Chondrocyte (in vitro differentiated cells): ENCODE measurements at regions not wholly inside any gene's neighbourhood (a gene's known extent, or its start where the extent isn't known, plus 50 kb on each side); places are given as distances from the start of the nearest gene placed in this dataset.
"Not testable (repeated sequence)": the region's sequence is repeated elsewhere in the genome, so short reads cannot be mapped to it uniquely, and the experiment has no call there.

ENCODE experiments used
- DNase-seq: peaks from one replicate; pipeline ENCODE4 v3.0.0; 2021; ENCODE audit warnings: mixed read lengths, low spot score
- H3K27ac Mint-ChIP-seq: one replicate; pipeline ENCODE4 v1.8.0; 2021; ENCODE audit warnings: mild to moderate bottlenecking, moderate library complexity, mixed read lengths; ENCODE audit not compliant: unreplicated experiment
- H3K27me3 Mint-ChIP-seq: 2 replicates; pipeline ENCODE4 v1.8.0; 2021; ENCODE audit warnings: low read depth, mixed read lengths
- H3K36me3 Mint-ChIP-seq: 2 replicates; pipeline ENCODE4 v1.8.0; 2021; ENCODE audit warnings: low read depth, mixed read lengths
- H3K4me1 Mint-ChIP-seq: 2 replicates; pipeline ENCODE4 v1.8.0; 2021; ENCODE audit warnings: low read depth, mild to moderate bottlenecking, mixed read lengths
- H3K4me3 Mint-ChIP-seq: one replicate; pipeline ENCODE4 v1.8.0; 2021; ENCODE audit warnings: mild to moderate bottlenecking, moderate library complexity, mixed read lengths; ENCODE audit not compliant: unreplicated experiment
- H3K9me3 Mint-ChIP-seq: 2 replicates; pipeline ENCODE4 v1.8.0; 2021; ENCODE audit warnings: low read depth, mixed read lengths
- CTCF ChIP-seq: fragments of 200-600 bp; sonication (generic); IDR thresholded peaks from 2 replicates; pipeline ENCODE4 v1.5.0; 2021; ENCODE audit warnings: antibody characterized with exemption, mild to moderate bottlenecking, moderate library complexity

- Mint-ChIP-seq H3K36me3 (peaks cover 11% of the 10 kb centered on the region), H3K4me1 (no peaks in the 10 kb centered on the region)
- no peak for TF ChIP-seq CTCF
Observed at GRCh38 chr12:47610686-47611252, 95.1 kb downstream of the RPAP3 start.

GRCh38 chr12:47609806-47610205 is 96.0 kb downstream of the RPAP3 start:
- Mint-ChIP-seq H3K36me3 (peaks cover 13% of the 10 kb centered on the region), H3K9me3 (peaks cover 26% of the 10 kb centered on the region), H3K4me3 (no peak overlapping the region), H3K4me1 (peaks cover 5% of the 10 kb centered on the region), H3K27ac (no peak overlapping the region), H3K27me3 (no peaks in the 10 kb centered on the region)
- DNase-seq: no peak
- no peak for TF ChIP-seq CTCF

More at GRCh38 chr12:47610686-47611252, 95.1 kb downstream of the RPAP3 start:
- Mint-ChIP-seq H3K27ac (no peak overlapping the region), H3K4me3 (no peak overlapping the region), H3K9me3 (peaks cover 23% of the 10 kb centered on the region), H3K27me3 (no peaks in the 10 kb centered on the region)
- DNase-seq: no peak

GRCh38 chr12:47608671-47609070 is 97.2 kb downstream of the RPAP3 start:
- H3K9me3 Mint-ChIP-seq: peaks cover 22% of the 10 kb centered on the region
- not testable (repeated sequence) for H3K27ac Mint-ChIP-seq, H3K4me3 Mint-ChIP-seq, DNase-seq, H3K27me3 Mint-ChIP-seq
- peaks cover 13% of the 10 kb centered on the region for H3K36me3 Mint-ChIP-seq
- peaks cover 12% of the 10 kb centered on the region for H3K4me1 Mint-ChIP-seq

- Mint-ChIP-seq H3K27me3 (no peaks in the 10 kb centered on the region), H3K9me3 (peaks cover 19% of the 10 kb centered on the region), H3K27ac (peak overlapping the region; percentile 32), H3K36me3 (peaks cover 13% of the 10 kb centered on the region), H3K4me3 (no peak overlapping the region), H3K4me1 (peaks cover 26% of the 10 kb centered on the region)
- no peak for DNase-seq
- TF ChIP-seq CTCF: no peak
Observed at GRCh38 chr12:47604221-47604873, 101.5 kb downstream of the RPAP3 start.

GRCh38 chr12:47602949-47603558 is 102.8 kb downstream of the RPAP3 start:
- Mint-ChIP-seq H3K27ac (peak overlapping the region; percentile 42), H3K9me3 (peaks cover 15% of the 10 kb centered on the region), H3K27me3 (no peaks in the 10 kb centered on the region), H3K36me3 (peaks cover 12% of the 10 kb centered on the region), H3K4me1 (peaks cover 26% of the 10 kb centered on the region), H3K4me3 (no peak overlapping the region)
- DNase-seq: no peak
- TF ChIP-seq CTCF: no peak
